Vagina (tissue), 2 donors: ENCODE measurements at regions not wholly inside any gene's neighbourhood (a gene's known extent, or its start where the extent isn't known, plus 50 kb on each side); places are given as distances from the start of the nearest gene placed in this dataset.

Experiments used
- DNase-seq, 2 donors: peaks; one replicate each; pipeline ENCODE4 v3.0.0-alpha.2; 2017; ENCODE audit errors: extremely low spot score in 2 of 2
- H3K27ac ChIP-seq: fragments of 200-600 bp; sonication (generic); one replicate; pipeline ENCODE4 v1.5.1; 2019
- H3K27me3 ChIP-seq: fragments of 200-600 bp; sonication (generic); one replicate; pipeline ENCODE4 v1.5.1; 2019
- H3K36me3 ChIP-seq, 2 donors: fragments of 200-600 bp; sonication (generic); one replicate each; pipeline ENCODE4 v1.5.1; 2017 to 2019
- H3K4me1 ChIP-seq: fragments of 200-600 bp; sonication (generic); one replicate; pipeline ENCODE4 v1.5.1; 2019
- H3K4me3 ChIP-seq, 2 donors: fragments of 200-600 bp; sonication (generic); 1 replicate in 1 of 2; 2 replicates in 1 of 2; pipeline ENCODE4 v1.5.1; 2016 to 2019
- H3K9me3 ChIP-seq: fragments of 200-600 bp; sonication (generic); one replicate; pipeline ENCODE4 v1.5.1; 2019
- CTCF ChIP-seq, 3 experiments: fragments of 450-650 bp in 2 of 3; fragments of 200-600 bp in 1 of 3; sonication (generic) in 1 of 3; IDR thresholded peaks; one replicate each; pipeline ENCODE4 v1.5.1; 2017 to 2019; ENCODE audit warnings: antibody characterized with exemption in 3 of 3, mild to moderate bottlenecking in 2 of 3, moderate library complexity in 2 of 3
- POLR2A ChIP-seq, 2 donors: fragments of 450-650 bp; IDR thresholded peaks; one replicate each; pipeline ENCODE4 v1.6.1; 2017; ENCODE audit warnings: antibody characterized with exemption in 2 of 2, mild to moderate bottlenecking in 2 of 2, moderate library complexity in 2 of 2
- POLR2AphosphoS5 ChIP-seq, 2 donors: sonication (generic); formaldehyde crosslinking; IDR thresholded peaks; one replicate each; pipeline ENCODE4 v1.9.0; 2017; ENCODE audit warnings: antibody characterized with exemption in 2 of 2, mild to moderate bottlenecking in 2 of 2, low read depth in 1 of 2; ENCODE audit not compliant: insufficient read depth in 1 of 2
- intact Hi-C: fragments of 100-400 bp; cut with DNase I; formaldehyde crosslinking; loops from one replicate; pipeline ENCODE4 v1.15.1; 2023

DNA sequence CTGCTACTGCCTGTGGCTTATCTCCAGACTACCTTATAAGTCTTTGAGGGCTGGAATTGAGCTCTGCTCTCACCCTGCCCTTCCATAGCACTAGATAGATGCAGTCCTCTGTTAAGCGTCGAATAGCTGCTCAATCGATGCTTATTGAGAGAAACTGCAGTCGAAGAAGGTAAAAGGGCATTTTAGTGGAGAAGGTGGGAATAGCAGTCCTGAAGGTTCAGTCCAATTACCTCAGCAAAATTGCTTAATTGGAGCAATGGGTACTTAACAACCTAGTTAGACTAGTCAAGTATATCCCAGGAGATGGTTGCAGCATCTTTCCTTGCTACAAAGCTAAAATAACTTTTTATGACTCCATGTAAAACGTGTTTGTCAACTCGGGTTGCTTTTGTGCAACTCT, 66.8 kb upstream of the NT5E start:
- no peaks in the 10 kb centered on the region for H3K36me3 ChIP-seq
- no peak overlapping the region for H3K27ac ChIP-seq
- H3K27me3 ChIP-seq = no peaks in the 10 kb centered on the region
- no peaks in the 10 kb centered on the region for H3K4me1 ChIP-seq
- DNase-seq = no peak
- no peak overlapping the region for H3K4me3 ChIP-seq
- TF ChIP-seq POLR2AphosphoS5 (IDR thresholded peaks at IDR 0.05; ENCODE audit: insufficient read depth in 1 of 2, low read depth in 1 of 2) (no peak), CTCF (IDR thresholded peaks at IDR 0.05) (no peak), POLR2A (IDR thresholded peaks at IDR 0.05) (no peak)
- intact Hi-C loops = no loop called here
- no peaks in the 10 kb centered on the region for H3K9me3 ChIP-seq

- no peaks in the 10 kb centered on the region for H3K4me1 ChIP-seq
- intact Hi-C loops = no loop called here
- no peak overlapping the region for H3K4me3 ChIP-seq
- no peak overlapping the region for H3K27ac ChIP-seq
- H3K27me3 ChIP-seq = no peaks in the 10 kb centered on the region
- no peaks in the 10 kb centered on the region for H3K36me3 ChIP-seq
- TF ChIP-seq CTCF (IDR thresholded peaks at IDR 0.05) = no peak
- no peak for TF ChIP-seq POLR2AphosphoS5 (IDR thresholded peaks at IDR 0.05; ENCODE audit: insufficient read depth in 1 of 2, low read depth in 1 of 2)
- DNase-seq = no peak
- H3K9me3 ChIP-seq = no peaks in the 10 kb centered on the region
These were observed 67.3 kb upstream of the NT5E start for GRCh38 chr6:85382541-85382940.

DNA sequence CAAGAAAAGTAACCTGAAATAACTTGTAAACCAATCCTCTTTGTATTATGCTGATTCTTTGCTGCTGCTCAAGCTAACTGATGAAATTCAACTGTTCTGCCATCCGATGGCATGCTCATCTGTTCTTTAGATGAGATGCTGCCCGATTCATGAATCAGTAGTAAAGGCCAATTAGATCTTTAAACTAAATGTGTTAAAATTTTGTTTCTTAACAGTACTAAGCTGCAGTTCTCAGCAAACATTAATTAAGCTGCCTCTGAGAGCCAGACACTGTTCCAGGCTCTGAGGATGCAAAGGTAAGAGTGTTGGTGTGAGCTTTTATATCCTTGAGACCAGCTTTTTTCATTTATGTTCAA, 77.0 kb upstream of the NT5E start:
- intact Hi-C loops = no loop called here
- TF ChIP-seq POLR2A (IDR thresholded peaks at IDR 0.05) (no peak), POLR2AphosphoS5 (IDR thresholded peaks at IDR 0.05; ENCODE audit: insufficient read depth in 1 of 2, low read depth in 1 of 2) (no peak), CTCF (IDR thresholded peaks at IDR 0.05) (no peak)
- Histone ChIP-seq H3K27ac (no peak overlapping the region), H3K27me3 (no peaks in the 10 kb centered on the region), H3K4me1 (no peaks in the 10 kb centered on the region), H3K9me3 (no peaks in the 10 kb centered on the region), H3K36me3 (no peaks in the 10 kb centered on the region), H3K4me3 (no peak overlapping the region)
- DNase-seq = no peak

DNA sequence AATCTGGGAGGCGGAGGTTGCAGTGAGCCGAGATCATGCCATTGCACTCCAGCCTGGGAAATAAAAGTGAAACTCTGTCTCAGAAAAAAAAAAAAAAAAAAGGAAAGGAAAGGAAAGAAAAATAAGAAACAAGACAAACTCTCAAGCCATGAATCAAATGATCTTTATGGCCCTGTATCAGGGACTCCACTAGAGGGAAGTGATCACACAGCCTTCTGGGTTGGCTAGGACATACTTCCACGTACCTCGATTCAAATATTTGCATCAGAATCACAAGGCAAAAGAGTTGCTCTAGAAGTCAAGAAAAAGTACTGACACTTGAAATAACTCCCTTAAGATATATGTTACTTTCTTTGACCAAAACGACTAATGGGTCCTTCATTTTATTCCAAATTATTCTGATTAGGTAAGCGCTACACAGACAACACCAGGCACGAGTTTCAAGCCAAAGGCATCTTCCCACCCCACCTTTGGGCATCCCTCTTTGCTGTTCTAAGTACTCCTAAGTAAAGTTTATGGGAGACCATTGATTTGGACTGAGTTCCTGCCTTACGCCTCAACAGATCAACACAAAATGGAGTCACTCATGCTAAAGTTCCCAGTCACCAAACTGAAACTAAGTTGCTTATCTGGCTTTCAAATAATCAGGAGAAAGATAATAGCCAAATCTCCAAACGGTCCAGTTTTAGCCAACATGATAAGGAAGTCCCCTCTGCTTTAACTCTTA, 77.5 kb upstream of the NT5E start:
- no peak for TF ChIP-seq POLR2A (IDR thresholded peaks at IDR 0.05)
- TF ChIP-seq CTCF (IDR thresholded peaks at IDR 0.05) = no peak
- TF ChIP-seq POLR2AphosphoS5 (IDR thresholded peaks at IDR 0.05; ENCODE audit: insufficient read depth in 1 of 2, low read depth in 1 of 2) = no peak
- Histone ChIP-seq H3K9me3 (no peaks in the 10 kb centered on the region), H3K4me3 (no peak overlapping the region), H3K27ac (no peak overlapping the region), H3K36me3 (no peaks in the 10 kb centered on the region), H3K27me3 (no peaks in the 10 kb centered on the region), H3K4me1 (no peaks in the 10 kb centered on the region)
- no peak for DNase-seq
- intact Hi-C loops = no loop called here

GRCh38 chr6:85368631-85369030, 81.3 kb upstream of the NT5E start:
- DNase-seq = no peak
- no peaks in the 10 kb centered on the region for H3K27me3 ChIP-seq
- no peak overlapping the region for H3K4me3 ChIP-seq
- H3K27ac ChIP-seq = no peak overlapping the region
- no peaks in the 10 kb centered on the region for H3K9me3 ChIP-seq
- no peaks in the 10 kb centered on the region for H3K36me3 ChIP-seq
- intact Hi-C loops = no loop called here
- no peaks in the 10 kb centered on the region for H3K4me1 ChIP-seq
- TF ChIP-seq CTCF (IDR thresholded peaks at IDR 0.05) (no peak), POLR2AphosphoS5 (IDR thresholded peaks at IDR 0.05; ENCODE audit: insufficient read depth in 1 of 2, low read depth in 1 of 2) (no peak), POLR2A (IDR thresholded peaks at IDR 0.05) (no peak)
